ENCODE measurements at regions not wholly inside any gene's neighbourhood (a gene's known extent, or its start where the extent isn't known, plus 50 kb on each side); places are given as distances from the start of the nearest gene placed in this dataset.
A peak's percentile ranks its signal among the peaks of the same experiment; 100 is the strongest.

DNA sequence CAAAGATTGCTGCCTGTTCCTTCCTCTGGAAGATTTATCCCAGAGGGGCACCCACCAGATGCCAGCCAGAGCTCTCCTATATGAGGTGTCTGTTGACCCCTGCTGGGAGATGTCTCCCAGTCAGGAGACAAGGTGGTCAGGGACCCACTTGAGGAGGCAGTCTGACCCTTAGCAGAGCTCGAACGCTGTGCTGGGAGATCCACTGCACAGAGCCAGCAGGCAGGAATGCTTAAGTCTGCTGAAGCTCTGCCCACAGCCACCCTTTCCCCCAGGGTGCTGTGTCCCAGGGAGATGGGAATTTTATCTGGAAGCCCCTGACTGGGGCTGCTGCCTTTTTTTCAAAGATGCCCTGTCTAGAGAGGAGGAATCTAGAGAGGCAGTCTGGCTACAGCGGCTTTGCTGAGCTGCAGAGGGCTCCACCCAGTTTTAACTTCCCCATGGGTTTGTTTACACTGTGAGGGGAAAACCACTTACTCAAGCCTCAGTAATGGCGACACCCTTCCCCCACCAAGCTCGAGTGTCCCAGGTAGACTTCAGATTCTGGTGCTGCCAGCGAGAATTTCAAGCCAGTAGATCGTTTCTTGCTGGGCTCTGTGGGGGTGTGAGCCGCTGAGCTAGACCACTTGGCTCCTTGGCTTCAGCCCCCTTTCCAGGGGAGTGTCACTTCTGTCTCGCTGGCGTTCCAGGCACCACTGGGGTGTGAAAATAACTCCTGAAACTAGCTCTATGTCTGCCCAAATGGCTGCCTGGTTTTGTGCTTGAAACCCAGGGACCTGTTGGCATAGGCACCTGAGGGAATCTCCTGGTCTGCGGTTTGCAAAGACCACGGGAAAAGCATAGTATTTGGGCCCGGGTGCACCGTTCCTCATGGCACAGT, 51.1 kb upstream of the PDC start:
- TF ChIP-seq, protein P1, sequence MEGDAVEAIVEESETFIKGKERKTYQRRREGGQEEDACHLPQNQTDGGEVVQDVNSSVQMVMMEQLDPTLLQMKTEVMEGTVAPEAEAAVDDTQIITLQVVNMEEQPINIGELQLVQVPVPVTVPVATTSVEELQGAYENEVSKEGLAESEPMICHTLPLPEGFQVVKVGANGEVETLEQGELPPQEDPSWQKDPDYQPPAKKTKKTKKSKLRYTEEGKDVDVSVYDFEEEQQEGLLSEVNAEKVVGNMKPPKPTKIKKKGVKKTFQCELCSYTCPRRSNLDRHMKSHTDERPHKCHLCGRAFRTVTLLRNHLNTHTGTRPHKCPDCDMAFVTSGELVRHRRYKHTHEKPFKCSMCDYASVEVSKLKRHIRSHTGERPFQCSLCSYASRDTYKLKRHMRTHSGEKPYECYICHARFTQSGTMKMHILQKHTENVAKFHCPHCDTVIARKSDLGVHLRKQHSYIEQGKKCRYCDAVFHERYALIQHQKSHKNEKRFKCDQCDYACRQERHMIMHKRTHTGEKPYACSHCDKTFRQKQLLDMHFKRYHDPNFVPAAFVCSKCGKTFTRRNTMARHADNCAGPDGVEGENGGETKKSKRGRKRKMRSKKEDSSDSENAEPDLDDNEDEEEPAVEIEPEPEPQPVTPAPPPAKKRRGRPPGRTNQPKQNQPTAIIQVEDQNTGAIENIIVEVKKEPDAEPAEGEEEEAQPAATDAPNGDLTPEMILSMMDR (IDR thresholded peaks at IDR 0.05; ENCODE audit: insufficient read depth, low read depth, low read length) = no peak
- DNase-seq (ENCODE audit: low read depth) = peak; percentile 5
- H3K4me3 ChIP-seq (ENCODE audit: low read depth, low read length) = no peak overlapping the region
